SH-SY5Y (cell line): ENCODE measurements at regions not wholly inside any gene's neighbourhood (a gene's known extent, or its start where the extent isn't known, plus 50 kb on each side); places are given as distances from the start of the nearest gene placed in this dataset.

Source experiments
- GATA2 ChIP-seq: IDR thresholded peaks from 2 replicates; pipeline ENCODE4 v1.6.1; 2011; ENCODE audit warnings: mild to moderate bottlenecking, low read depth, low read length
- GATA3 ChIP-seq: IDR thresholded peaks from 2 replicates; pipeline ENCODE4 v1.6.1; 2011; ENCODE audit warnings: low read depth, mild to moderate bottlenecking, low read length, moderate library complexity

- no peak for TF ChIP-seq GATA3
- TF ChIP-seq GATA2: no peak
These were observed 143.9 kb downstream of the OR4M2 start for GRCh38 chr15:22224241-22224671.
